Ishikawa (cell line): ENCODE measurements at regions not wholly inside any gene's neighbourhood (a gene's known extent, or its start where the extent isn't known, plus 50 kb on each side); places are given as distances from the start of the nearest gene placed in this dataset.

ENCODE experiments used
- CEBPB ChIP-seq: IDR thresholded peaks from 2 replicates; pipeline ENCODE4 v1.6.1; 2012
- YY1 ChIP-seq: IDR thresholded peaks from 2 replicates; pipeline ENCODE4 v1.6.1; 2012; ENCODE audit warnings: low read depth

DNA sequence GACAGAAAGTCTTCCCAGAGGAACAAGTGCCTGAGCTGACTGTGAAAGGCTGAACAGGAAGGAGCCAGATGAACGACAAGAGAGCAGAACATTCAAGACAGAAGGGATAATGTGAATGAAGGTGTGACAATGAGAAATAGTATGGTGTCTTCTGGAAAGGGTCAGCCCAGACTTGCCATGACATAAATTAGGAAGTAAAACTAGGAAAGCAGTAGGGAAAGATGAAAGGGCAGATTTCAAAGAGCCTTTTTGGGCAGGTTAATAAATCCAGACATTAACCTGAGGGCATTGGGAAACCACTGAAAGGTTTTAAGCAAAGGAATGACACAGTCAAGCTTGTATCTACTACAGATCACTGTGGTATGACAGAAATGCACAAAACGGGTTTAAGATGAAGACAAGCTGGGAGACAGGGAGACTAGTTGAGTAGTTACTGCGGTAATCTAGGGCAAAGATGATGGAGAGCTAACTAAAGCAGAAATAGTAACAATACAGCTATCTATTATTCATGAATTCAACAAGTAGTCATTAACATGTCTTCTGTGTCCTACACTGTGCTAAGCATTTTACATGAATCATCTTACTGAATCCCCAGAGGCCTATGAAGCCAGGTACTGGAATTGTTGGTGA is 580.9 kb upstream of the WWC1 start:
- TF ChIP-seq YY1 (no peak), CEBPB (no peak)
